GM12872 (cell line): ENCODE measurements at regions not wholly inside any gene's neighbourhood (a gene's known extent, or its start where the extent isn't known, plus 50 kb on each side); places are given as distances from the start of the nearest gene placed in this dataset.

Experiments used
- CTCF ChIP-seq: IDR thresholded peaks from 3 replicates; pipeline ENCODE4 v1.5.1; 2011; ENCODE audit warnings: low read depth, mild to moderate bottlenecking, low read length, moderate library complexity; ENCODE audit not compliant: insufficient read depth

GRCh38 chr11:92819830-92820229 lies 149.6 kb upstream of the MTNR1B start:
- no peak for TF ChIP-seq CTCF

GRCh38 chr11:92820860-92821259 lies 148.6 kb upstream of the MTNR1B start:
- TF ChIP-seq CTCF, result no peak

- TF ChIP-seq CTCF, result no peak
These were observed 147.0 kb upstream of the MTNR1B start for GRCh38 chr11:92822410-92822809.

GRCh38 chr11:92826136-92826535 lies 143.3 kb upstream of the MTNR1B start:
- no peak for TF ChIP-seq CTCF

- TF ChIP-seq CTCF, result no peak
These were observed 142.8 kb upstream of the MTNR1B start for GRCh38 chr11:92826603-92827002.

GRCh38 chr11:92827132-92827531 lies 142.3 kb upstream of the MTNR1B start:
- TF ChIP-seq CTCF, result no peak

- TF ChIP-seq CTCF, result no peak
These were observed 140.9 kb upstream of the MTNR1B start for GRCh38 chr11:92828556-92828955.

- TF ChIP-seq CTCF, result no peak
These were observed 140.3 kb upstream of the MTNR1B start for GRCh38 chr11:92829121-92829520.
